GM12878 (cell line): ENCODE measurements at regions not wholly inside any gene's neighbourhood (a gene's known extent, or its start where the extent isn't known, plus 50 kb on each side); places are given as distances from the start of the nearest gene placed in this dataset.

ENCODE experiments used
- CHD1 ChIP-seq: IDR thresholded peaks from 2 replicates; pipeline ENCODE4 v1.6.1; 2012; ENCODE audit warnings: low read depth, low read length, improper control_type of control experiment
- SIN3A ChIP-seq: IDR thresholded peaks from 2 replicates; pipeline ENCODE4 v1.6.1; 2012; ENCODE audit warnings: low read depth, low read length, improper control_type of control experiment
- TAF1 ChIP-seq: IDR thresholded peaks from 2 replicates; pipeline ENCODE4 v1.6.1; 2011; ENCODE audit warnings: mild to moderate bottlenecking, low read depth, low read length, borderline replicate concordance

DNA sequence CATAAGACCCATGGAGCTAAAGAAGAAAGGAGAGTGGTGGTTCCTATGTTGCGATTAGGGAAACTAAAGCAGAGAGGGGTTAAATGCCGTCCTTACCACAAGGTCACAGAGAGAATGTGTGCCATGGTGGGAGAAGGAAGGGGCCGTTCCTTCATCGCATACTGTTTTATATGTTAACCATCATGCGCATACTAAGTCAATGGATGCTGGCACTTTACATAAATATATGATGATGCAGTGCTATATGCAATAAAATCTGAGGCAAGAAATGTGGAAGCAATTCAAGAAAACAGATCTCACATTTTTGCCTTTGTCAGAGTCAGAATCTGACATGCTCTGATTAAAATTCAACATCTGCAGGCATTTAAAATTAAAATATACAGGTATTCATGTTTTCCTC lies 168.1 kb downstream of the BMP4 start:
- TF ChIP-seq SIN3A (no peak), CHD1 (no peak), TAF1 (no peak)
